HEK293T (cell line): ENCODE measurements at regions not wholly inside any gene's neighbourhood (a gene's known extent, or its start where the extent isn't known, plus 50 kb on each side); places are given as distances from the start of the nearest gene placed in this dataset.

Experiments
- CTCF ChIA-PET: fragments of 350-600 bp; formaldehyde crosslinking; extraction: SDS; loops from one replicate; lab custom pipeline; 2021; ENCODE audit warnings: antibody characterized with exemption, inconsistent platforms; lab: Yijun Ruan, JAX
- POLR2A ChIA-PET: fragments of 350-600 bp; formaldehyde crosslinking; extraction: SDS; loops from one replicate; lab custom pipeline; 2020; ENCODE audit warnings: antibody characterized with exemption, inconsistent platforms; lab: Yijun Ruan, JAX
- DNase-seq: peaks from one replicate; pipeline ENCODE4 v3.0.0; 2012; ENCODE audit warnings: mixed read lengths; ENCODE audit errors: extremely low spot score
- ARNT ChIP-seq: fragments of 450-650 bp; IDR thresholded peaks from 2 replicates; pipeline ENCODE4 v1.6.1; 2017; ENCODE audit warnings: mild to moderate bottlenecking
- BHLHE40 ChIP-seq: fragments of 450-650 bp; IDR thresholded peaks from 2 replicates; pipeline ENCODE4 v1.6.1; 2016; ENCODE audit warnings: mild to moderate bottlenecking, moderate library complexity, borderline replicate concordance
- CTBP1 ChIP-seq: fragments of 450-650 bp; IDR thresholded peaks from 2 replicates; pipeline ENCODE4 v1.6.1; 2016; ENCODE audit warnings: borderline replicate concordance
- ELF4 ChIP-seq: fragments of 450-650 bp; IDR thresholded peaks from 2 replicates; pipeline ENCODE4 v1.6.1; 2017; ENCODE audit warnings: antibody characterized with exemption
- FOXA1 ChIP-seq: fragments of 450-650 bp; IDR thresholded peaks from 2 replicates; pipeline ENCODE4 v1.6.1; 2016; ENCODE audit warnings: mild to moderate bottlenecking
- FOXK2 ChIP-seq: fragments of 450-650 bp; IDR thresholded peaks from 2 replicates; pipeline ENCODE4 v1.6.1; 2016; ENCODE audit warnings: mild to moderate bottlenecking
- FOXM1 ChIP-seq: fragments of 450-650 bp; IDR thresholded peaks from 2 replicates; pipeline ENCODE4 v1.6.1; 2017; ENCODE audit warnings: mild to moderate bottlenecking, borderline replicate concordance
- HDGF ChIP-seq: fragments of 450-650 bp; IDR thresholded peaks from 2 replicates; pipeline ENCODE4 v1.6.1; 2017; ENCODE audit warnings: antibody characterized with exemption, borderline replicate concordance
- L3MBTL2 ChIP-seq: fragments of 450-650 bp; conservative IDR thresholded peaks from 2 replicates; pipeline ENCODE4 v1.6.1; 2016; ENCODE audit warnings: mild to moderate bottlenecking
- LEF1 ChIP-seq: fragments of 450-650 bp; IDR thresholded peaks from 2 replicates; pipeline ENCODE4 v1.6.1; 2017; ENCODE audit warnings: mild to moderate bottlenecking, borderline replicate concordance
- NFRKB ChIP-seq: fragments of 450-650 bp; IDR thresholded peaks from 2 replicates; pipeline ENCODE4 v1.6.1; 2016; ENCODE audit warnings: mild to moderate bottlenecking, moderate library complexity
- PKNOX1 ChIP-seq: fragments of 450-650 bp; IDR thresholded peaks from 2 replicates; pipeline ENCODE4 v1.6.1; 2016
- SP1 ChIP-seq: fragments of 450-650 bp; IDR thresholded peaks from 2 replicates; pipeline ENCODE4 v1.6.1; 2017
- SUZ12 ChIP-seq: fragments of 450-650 bp; IDR thresholded peaks from 2 replicates; pipeline ENCODE4 v1.6.1; 2016; ENCODE audit warnings: mild to moderate bottlenecking
- TARDBP ChIP-seq: fragments of 450-650 bp; IDR thresholded peaks from 2 replicates; pipeline ENCODE4 v1.6.1; 2016
- ZNF384 ChIP-seq: fragments of 450-650 bp; IDR thresholded peaks from 2 replicates; pipeline ENCODE4 v1.6.1; 2016

GRCh38 chr19:32256341-32256975 is 89.0 kb upstream of the ZNF507 start:
- DNase-seq = no peak
- no peak for TF ChIP-seq PKNOX1
- no peak for TF ChIP-seq TARDBP
- no peak for TF ChIP-seq SUZ12
- no peak for TF ChIP-seq FOXA1
- no peak for TF ChIP-seq FOXK2
- TF ChIP-seq ELF4 = no peak
- POLR2A ChIA-PET = no interaction called here
- CTCF ChIA-PET = no interaction called here

GRCh38 chr19:32257326-32258073 is 87.9 kb upstream of the ZNF507 start:
- POLR2A ChIA-PET = no interaction called here
- CTCF ChIA-PET = no interaction called here
- TF ChIP-seq SP1 (no peak), PKNOX1 (no peak), SUZ12 (no peak), FOXA1 (no peak), FOXM1 (no peak), ZNF384 (no peak), L3MBTL2 (no peak), ARNT (no peak), BHLHE40 (no peak), FOXK2 (no peak), LEF1 (no peak), TARDBP (no peak), CTBP1 (no peak), NFRKB (no peak)
- DNase-seq = no peak

- TF ChIP-seq PKNOX1 = no peak
- TF ChIP-seq ELF4 = no peak
- TF ChIP-seq HDGF = no peak
- no peak for TF ChIP-seq LEF1
- TF ChIP-seq TARDBP = no peak
- TF ChIP-seq FOXA1 = no peak
- no peak for TF ChIP-seq ARNT
- no peak for TF ChIP-seq ZNF384
- no peak for TF ChIP-seq L3MBTL2
- no peak for TF ChIP-seq FOXK2
- no peak for TF ChIP-seq SP1
- no peak for TF ChIP-seq CTBP1
- TF ChIP-seq SUZ12 = no peak
- DNase-seq = no peak
- ChIA-PET POLR2A (no interaction called here), CTCF (no interaction called here)
Measured at GRCh38 chr19:32258167-32258566, 87.2 kb upstream of the ZNF507 start.

- no peak for TF ChIP-seq TARDBP
- no peak for TF ChIP-seq FOXA1
- no peak for TF ChIP-seq FOXK2
- no peak for TF ChIP-seq HDGF
- no peak for TF ChIP-seq ELF4
- no peak for TF ChIP-seq SUZ12
- TF ChIP-seq LEF1 = no peak
- TF ChIP-seq L3MBTL2 = no peak
- no peak for TF ChIP-seq PKNOX1
- no peak for TF ChIP-seq CTBP1
- no peak for TF ChIP-seq NFRKB
- no peak for TF ChIP-seq FOXM1
- no peak for TF ChIP-seq SP1
- no peak for TF ChIP-seq ZNF384
- TF ChIP-seq ARNT = no peak
- POLR2A ChIA-PET = no interaction called here
- CTCF ChIA-PET = no interaction called here
- no peak for DNase-seq
Measured at GRCh38 chr19:32264568-32264967, 80.8 kb upstream of the ZNF507 start.

- TF ChIP-seq FOXM1 (no peak), FOXA1 (no peak), BHLHE40 (no peak), ARNT (no peak), SUZ12 (no peak), HDGF (no peak), TARDBP (no peak), CTBP1 (no peak), L3MBTL2 (no peak), LEF1 (no peak), PKNOX1 (no peak)
- POLR2A ChIA-PET = no interaction called here
- no peak for DNase-seq
- CTCF ChIA-PET = no interaction called here
Measured at GRCh38 chr19:32265995-32266394, 79.4 kb upstream of the ZNF507 start.
